ENCODE measurements at regions not wholly inside any gene's neighbourhood (a gene's known extent, or its start where the extent isn't known, plus 50 kb on each side); places are given as distances from the start of the nearest gene placed in this dataset.

DNA sequence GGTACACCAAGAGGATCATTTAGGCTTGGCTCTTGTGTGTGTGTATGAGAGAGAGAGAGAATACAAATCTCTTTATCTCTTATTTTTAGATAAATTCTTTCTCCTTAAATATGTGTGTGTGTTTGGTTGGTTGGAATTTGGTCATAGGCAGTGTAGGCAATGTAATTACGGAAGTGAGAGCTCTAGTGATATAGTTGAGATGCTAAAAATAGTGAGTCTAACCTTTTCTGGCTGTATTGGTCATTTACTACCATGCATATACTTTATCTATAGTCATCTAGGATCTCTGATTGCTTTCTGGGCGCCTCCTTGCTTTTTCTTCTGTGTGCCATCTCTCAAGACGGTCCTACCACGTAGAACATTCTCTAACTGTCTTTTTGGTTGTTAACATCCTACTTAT lies 250.2 kb downstream of the NUF2 start:
- no peak overlapping the region for H2BK120ac ChIP-seq (ENCODE audit: insufficient read depth, low read length, poor library complexity)
- H2AFZ ChIP-seq (ENCODE audit: insufficient read depth, low read length, poor library complexity) = no peak overlapping the region
- no peak overlapping the region for H4K8ac ChIP-seq (ENCODE audit: low read depth, low read length)
- H3K4me1 ChIP-seq (ENCODE audit: control insufficient read depth in 1 of 2, insufficient read depth in 2 of 2, low read length in 2 of 2) = no peaks in the 10 kb centered on the region
- H3K4me2 ChIP-seq (ENCODE audit: low read length) = no peak overlapping the region
- no peak for DNase-seq
- H3K4me3 ChIP-seq (ENCODE audit: low read depth, low read length) = no peak overlapping the region
- H3K79me2 ChIP-seq (ENCODE audit: control insufficient read depth, insufficient read depth, low read length, poor library complexity) = no peaks in the 10 kb centered on the region
- no peaks in the 10 kb centered on the region for H3K9me3 ChIP-seq (ENCODE audit: insufficient read depth, low read depth, low read length)
- WGBS (ENCODE audit: extremely low coverage, insufficient coverage, insufficient read length) = no CpG with 5 or more reads among the region's 4 CpGs
- H3K18ac ChIP-seq (ENCODE audit: low read length) = no peak overlapping the region
- no peak overlapping the region for H3K9ac ChIP-seq (ENCODE audit: low read length)
- no peaks in the 10 kb centered on the region for H3K27me3 ChIP-seq (ENCODE audit: insufficient read depth, low read length)
- no peak overlapping the region for H3K14ac ChIP-seq (ENCODE audit: low read length)
- H2AK5ac ChIP-seq (ENCODE audit: low read length) = no peak overlapping the region
- H3K23ac ChIP-seq (ENCODE audit: low read length) = no peak overlapping the region
- H4K12ac ChIP-seq (ENCODE audit: low read depth, low read length) = no peak overlapping the region
- no peak overlapping the region for H2BK12ac ChIP-seq (ENCODE audit: low read length)
- no peak overlapping the region for H3K27ac ChIP-seq (ENCODE audit: low read depth, low read length)
- no peak overlapping the region for H3K4ac ChIP-seq (ENCODE audit: low read depth, low read length)
- no peaks in the 10 kb centered on the region for H3K36me3 ChIP-seq (ENCODE audit: control insufficient read depth in 1 of 2, insufficient read depth in 2 of 2, low read length in 2 of 2)
- H4K91ac ChIP-seq (ENCODE audit: low read depth, low read length) = no peak overlapping the region
- H2BK5ac ChIP-seq (ENCODE audit: low read depth, low read length, poor library complexity) = no peak overlapping the region
- no peaks in the 10 kb centered on the region for H3K79me1 ChIP-seq (ENCODE audit: low read length)

DNA sequence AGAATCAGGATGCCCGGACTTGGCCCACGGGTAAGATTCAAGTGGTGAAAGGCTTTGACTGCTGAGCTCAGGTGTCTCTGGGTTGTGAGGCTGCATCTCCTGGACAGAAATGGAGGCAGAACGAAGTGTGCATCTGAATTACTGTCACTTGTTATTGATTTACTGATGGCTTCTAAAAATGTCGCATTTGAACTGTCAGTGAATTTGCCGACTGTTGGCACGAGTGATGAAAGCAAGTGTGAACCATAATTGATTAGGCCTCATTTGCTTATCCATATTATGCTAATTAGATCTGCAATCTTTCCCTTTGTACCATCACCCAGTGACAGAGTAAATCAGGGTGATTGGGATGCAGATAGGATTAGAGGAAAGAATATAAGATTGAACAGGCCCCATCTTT lies 252.4 kb downstream of the NUF2 start:
- H3K4me1 ChIP-seq (ENCODE audit: control insufficient read depth in 1 of 2, insufficient read depth in 2 of 2, low read length in 2 of 2) = no peaks in the 10 kb centered on the region
- no peak overlapping the region for H2BK12ac ChIP-seq (ENCODE audit: low read length)
- no peak overlapping the region for H4K12ac ChIP-seq (ENCODE audit: low read depth, low read length)
- DNase-seq = no peak
- no peaks in the 10 kb centered on the region for H3K27me3 ChIP-seq (ENCODE audit: insufficient read depth, low read length)
- no peak overlapping the region for H2BK5ac ChIP-seq (ENCODE audit: low read depth, low read length, poor library complexity)
- no peak overlapping the region for H3K14ac ChIP-seq (ENCODE audit: low read length)
- H3K9me3 ChIP-seq (ENCODE audit: insufficient read depth, low read depth, low read length) = no peaks in the 10 kb centered on the region
- H2BK120ac ChIP-seq (ENCODE audit: insufficient read depth, low read length, poor library complexity) = no peak overlapping the region
- H3K9ac ChIP-seq (ENCODE audit: low read length) = no peak overlapping the region
- no peaks in the 10 kb centered on the region for H3K79me2 ChIP-seq (ENCODE audit: control insufficient read depth, insufficient read depth, low read length, poor library complexity)
- no peak overlapping the region for H3K18ac ChIP-seq (ENCODE audit: low read length)
- no peak overlapping the region for H4K8ac ChIP-seq (ENCODE audit: low read depth, low read length)
- no peak overlapping the region for H3K27ac ChIP-seq (ENCODE audit: low read depth, low read length)
- no peak overlapping the region for H2AFZ ChIP-seq (ENCODE audit: insufficient read depth, low read length, poor library complexity)
- no peak overlapping the region for H4K91ac ChIP-seq (ENCODE audit: low read depth, low read length)
- H3K36me3 ChIP-seq (ENCODE audit: control insufficient read depth in 1 of 2, insufficient read depth in 2 of 2, low read length in 2 of 2) = no peaks in the 10 kb centered on the region
- WGBS (ENCODE audit: extremely low coverage, insufficient coverage, insufficient read length) = no CpG with 5 or more reads among the region's 6 CpGs
- no peak overlapping the region for H3K4me3 ChIP-seq (ENCODE audit: low read depth, low read length)
- no peak overlapping the region for H3K4ac ChIP-seq (ENCODE audit: low read depth, low read length)
- no peak overlapping the region for H2AK5ac ChIP-seq (ENCODE audit: low read length)
- no peaks in the 10 kb centered on the region for H3K79me1 ChIP-seq (ENCODE audit: low read length)
- no peak overlapping the region for H3K4me2 ChIP-seq (ENCODE audit: low read length)
- no peak overlapping the region for H3K23ac ChIP-seq (ENCODE audit: low read length)

DNA sequence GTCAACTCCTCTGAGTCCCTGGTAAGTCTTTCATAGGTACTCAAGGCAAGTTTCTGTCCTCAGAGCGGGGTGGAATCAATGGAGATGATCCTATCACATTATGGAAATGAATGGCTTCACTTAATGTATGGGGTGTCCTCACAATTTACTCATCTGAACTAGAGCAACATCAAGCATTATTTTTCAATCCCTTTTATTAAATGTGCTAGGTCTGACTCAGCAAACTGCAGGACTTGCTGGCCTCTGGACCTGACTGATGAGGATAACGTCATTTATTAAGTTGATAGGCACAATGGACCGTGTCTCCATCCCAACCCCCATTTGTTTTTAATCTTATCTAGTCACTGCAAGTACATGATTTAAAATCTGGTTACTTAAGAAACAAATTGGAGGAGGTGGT lies 259.2 kb downstream of the NUF2 start:
- H3K18ac ChIP-seq (ENCODE audit: low read length) = no peak overlapping the region
- WGBS (ENCODE audit: extremely low coverage, insufficient coverage, insufficient read length) = no CpG with 5 or more reads among the region's 3 CpGs
- H3K4me3 ChIP-seq (ENCODE audit: low read depth, low read length) = no peak overlapping the region
- H3K4ac ChIP-seq (ENCODE audit: low read depth, low read length) = no peak overlapping the region
- H3K4me1 ChIP-seq (ENCODE audit: control insufficient read depth in 1 of 2, insufficient read depth in 2 of 2, low read length in 2 of 2) = no peaks in the 10 kb centered on the region
- H3K23ac ChIP-seq (ENCODE audit: low read length) = no peak overlapping the region
- H3K9me3 ChIP-seq (ENCODE audit: insufficient read depth, low read depth, low read length) = no peaks in the 10 kb centered on the region
- H3K36me3 ChIP-seq (ENCODE audit: control insufficient read depth in 1 of 2, insufficient read depth in 2 of 2, low read length in 2 of 2) = no peaks in the 10 kb centered on the region
- H3K4me2 ChIP-seq (ENCODE audit: low read length) = no peak overlapping the region
- H3K9ac ChIP-seq (ENCODE audit: low read length) = no peak overlapping the region
- no peak overlapping the region for H2AK5ac ChIP-seq (ENCODE audit: low read length)
- no peak overlapping the region for H4K12ac ChIP-seq (ENCODE audit: low read depth, low read length)
- no peak overlapping the region for H2BK5ac ChIP-seq (ENCODE audit: low read depth, low read length, poor library complexity)
- no peak overlapping the region for H2BK120ac ChIP-seq (ENCODE audit: insufficient read depth, low read length, poor library complexity)
- H3K14ac ChIP-seq (ENCODE audit: low read length) = no peak overlapping the region
- H2AFZ ChIP-seq (ENCODE audit: insufficient read depth, low read length, poor library complexity) = no peak overlapping the region
- no peaks in the 10 kb centered on the region for H3K27me3 ChIP-seq (ENCODE audit: insufficient read depth, low read length)
- no peak overlapping the region for H4K8ac ChIP-seq (ENCODE audit: low read depth, low read length)
- no peaks in the 10 kb centered on the region for H3K79me2 ChIP-seq (ENCODE audit: control insufficient read depth, insufficient read depth, low read length, poor library complexity)
- H3K79me1 ChIP-seq (ENCODE audit: low read length) = no peaks in the 10 kb centered on the region
- H2BK12ac ChIP-seq (ENCODE audit: low read length) = no peak overlapping the region
- no peak overlapping the region for H4K91ac ChIP-seq (ENCODE audit: low read depth, low read length)
- H3K27ac ChIP-seq (ENCODE audit: low read depth, low read length) = no peak overlapping the region
- no peak for DNase-seq

GRCh38 chr1:163583661-163584181 lies 262.0 kb downstream of the NUF2 start:
- no peak for DNase-seq
- no peaks in the 10 kb centered on the region for H3K36me3 ChIP-seq (ENCODE audit: control insufficient read depth in 1 of 2, insufficient read depth in 2 of 2, low read length in 2 of 2)
- no peak overlapping the region for H3K14ac ChIP-seq (ENCODE audit: low read length)
- no peak overlapping the region for H3K4me3 ChIP-seq (ENCODE audit: low read depth, low read length)
- no peaks in the 10 kb centered on the region for H3K9me3 ChIP-seq (ENCODE audit: insufficient read depth, low read depth, low read length)
- H2AK5ac ChIP-seq (ENCODE audit: low read length) = no peak overlapping the region
- no peaks in the 10 kb centered on the region for H3K79me2 ChIP-seq (ENCODE audit: control insufficient read depth, insufficient read depth, low read length, poor library complexity)
- no peak overlapping the region for H2BK5ac ChIP-seq (ENCODE audit: low read depth, low read length, poor library complexity)
- H3K9ac ChIP-seq (ENCODE audit: low read length) = no peak overlapping the region
- no peak overlapping the region for H3K23ac ChIP-seq (ENCODE audit: low read length)
- H3K4ac ChIP-seq (ENCODE audit: low read depth, low read length) = no peak overlapping the region
- H3K79me1 ChIP-seq (ENCODE audit: low read length) = no peaks in the 10 kb centered on the region
- H3K4me1 ChIP-seq (ENCODE audit: control insufficient read depth in 1 of 2, insufficient read depth in 2 of 2, low read length in 2 of 2) = no peaks in the 10 kb centered on the region
- no peak overlapping the region for H3K18ac ChIP-seq (ENCODE audit: low read length)
- no CpG with 5 or more reads among the region's 4 CpGs for WGBS (ENCODE audit: extremely low coverage, insufficient coverage, insufficient read length)
- no peak overlapping the region for H4K12ac ChIP-seq (ENCODE audit: low read depth, low read length)
- H2AFZ ChIP-seq (ENCODE audit: insufficient read depth, low read length, poor library complexity) = no peak overlapping the region
- H3K4me2 ChIP-seq (ENCODE audit: low read length) = no peak overlapping the region
- H2BK12ac ChIP-seq (ENCODE audit: low read length) = no peak overlapping the region
- H3K27me3 ChIP-seq (ENCODE audit: insufficient read depth, low read length) = no peaks in the 10 kb centered on the region
- H3K27ac ChIP-seq (ENCODE audit: low read depth, low read length) = no peak overlapping the region
- H2BK120ac ChIP-seq (ENCODE audit: insufficient read depth, low read length, poor library complexity) = no peak overlapping the region
- H4K8ac ChIP-seq (ENCODE audit: low read depth, low read length) = no peak overlapping the region
- H4K91ac ChIP-seq (ENCODE audit: low read depth, low read length) = no peak overlapping the region
